Occipital lobe (tissue), 1 donor: ENCODE measurements at regions not wholly inside any gene's neighbourhood (a gene's known extent, or its start where the extent isn't known, plus 50 kb on each side); places are given as distances from the start of the nearest gene placed in this dataset.

Source experiments
- DNase-seq: peaks from one replicate; lab custom pipeline; 2025; lab: John Stamatoyannopoulos, UW

DNA sequence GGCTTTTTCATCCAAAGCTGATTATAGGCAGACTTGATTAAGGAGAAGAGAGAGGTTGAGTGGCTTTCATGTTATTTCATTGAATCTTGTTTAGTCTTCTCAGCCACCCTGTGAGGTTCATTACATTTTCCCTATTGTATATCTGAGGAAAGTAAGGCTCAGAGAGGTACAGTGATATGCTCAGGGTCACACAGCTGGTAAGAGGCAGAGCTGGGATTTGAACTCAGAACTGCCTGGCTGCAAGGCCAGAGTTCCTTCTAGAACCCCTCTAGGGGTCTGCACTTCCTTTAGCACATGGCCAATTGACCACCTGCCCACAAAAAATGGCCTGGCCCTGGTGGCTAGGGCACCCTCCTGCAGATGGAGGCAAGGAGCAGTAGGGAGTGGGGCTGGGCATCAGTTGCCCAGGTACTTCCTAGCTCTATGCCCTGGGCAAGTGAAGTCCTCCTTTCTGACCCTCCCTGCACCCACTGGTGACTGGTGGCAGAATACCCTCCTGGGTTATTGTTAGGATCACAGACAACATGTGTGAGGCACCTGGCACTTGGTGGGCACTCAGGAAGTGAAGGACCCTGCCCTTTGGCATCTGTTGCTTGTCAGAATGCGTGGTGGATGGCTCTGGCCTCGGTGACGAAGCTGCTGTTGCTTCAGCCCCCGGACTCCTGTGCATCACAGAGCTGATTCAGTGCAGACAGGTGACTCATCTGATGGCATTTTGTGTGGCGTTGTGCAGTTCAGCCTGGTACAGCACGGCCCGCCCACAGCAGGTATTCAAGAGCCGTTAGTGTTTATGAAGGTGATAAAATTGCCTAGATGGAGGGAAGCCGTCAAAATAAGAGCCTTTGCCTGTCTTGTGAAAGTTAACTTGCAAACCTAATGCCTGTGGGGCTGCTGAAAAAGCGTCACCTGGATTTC lies 115.8 kb downstream of the SLC25A47 start:
- peak; percentile 58 for DNase-seq

DNA sequence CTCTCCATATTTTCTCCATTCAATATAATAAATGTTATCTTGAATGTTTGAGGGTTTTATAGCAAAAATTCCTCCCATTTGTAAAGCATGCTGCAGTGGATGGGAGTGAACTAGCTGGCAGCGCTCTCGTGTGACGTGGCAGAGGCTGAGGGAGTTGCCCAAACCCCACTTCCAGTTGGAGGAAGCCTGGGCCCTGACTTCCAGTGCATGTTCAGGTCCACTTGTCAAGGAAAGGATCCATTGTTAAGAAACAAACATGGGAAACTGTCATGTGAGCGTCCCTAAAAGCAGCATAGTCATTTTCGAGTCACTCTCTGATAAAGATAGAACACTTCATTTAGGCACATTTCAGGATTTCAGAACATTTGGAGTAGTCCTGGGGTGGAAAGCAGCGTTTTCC lies 116.6 kb downstream of the SLC25A47 start:
- no peak for DNase-seq

- DNase-seq, result peak; percentile 68
Measured at GRCh38 chr14:100440207-100440631, 117.1 kb downstream of the SLC25A47 start.

- DNase-seq, result no peak
Measured at GRCh38 chr14:100440758-100441203, 117.6 kb downstream of the SLC25A47 start.

- DNase-seq, result no peak
Measured at GRCh38 chr14:100441271-100441947, 118.3 kb downstream of the SLC25A47 start.

DNA sequence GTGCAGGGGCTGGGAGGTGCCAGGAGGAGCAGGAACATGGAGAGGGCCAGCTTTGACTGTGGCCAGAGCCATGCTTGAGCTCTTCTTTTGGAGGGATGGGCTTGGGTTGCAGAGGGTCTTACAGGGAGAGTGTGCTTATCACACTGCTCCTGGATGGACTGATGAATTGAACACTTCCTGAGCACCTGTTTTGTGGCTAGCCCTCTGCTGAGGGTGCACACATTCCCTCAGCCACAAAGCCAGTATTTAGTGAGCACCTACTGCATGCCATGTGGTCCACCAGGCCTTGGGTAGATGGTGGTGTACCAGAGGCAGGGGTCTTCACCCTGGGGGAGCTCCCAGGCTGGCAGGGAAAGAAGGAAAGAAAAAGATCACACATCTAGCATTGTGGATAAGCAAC lies 118.9 kb downstream of the SLC25A47 start:
- no peak for DNase-seq

DNA sequence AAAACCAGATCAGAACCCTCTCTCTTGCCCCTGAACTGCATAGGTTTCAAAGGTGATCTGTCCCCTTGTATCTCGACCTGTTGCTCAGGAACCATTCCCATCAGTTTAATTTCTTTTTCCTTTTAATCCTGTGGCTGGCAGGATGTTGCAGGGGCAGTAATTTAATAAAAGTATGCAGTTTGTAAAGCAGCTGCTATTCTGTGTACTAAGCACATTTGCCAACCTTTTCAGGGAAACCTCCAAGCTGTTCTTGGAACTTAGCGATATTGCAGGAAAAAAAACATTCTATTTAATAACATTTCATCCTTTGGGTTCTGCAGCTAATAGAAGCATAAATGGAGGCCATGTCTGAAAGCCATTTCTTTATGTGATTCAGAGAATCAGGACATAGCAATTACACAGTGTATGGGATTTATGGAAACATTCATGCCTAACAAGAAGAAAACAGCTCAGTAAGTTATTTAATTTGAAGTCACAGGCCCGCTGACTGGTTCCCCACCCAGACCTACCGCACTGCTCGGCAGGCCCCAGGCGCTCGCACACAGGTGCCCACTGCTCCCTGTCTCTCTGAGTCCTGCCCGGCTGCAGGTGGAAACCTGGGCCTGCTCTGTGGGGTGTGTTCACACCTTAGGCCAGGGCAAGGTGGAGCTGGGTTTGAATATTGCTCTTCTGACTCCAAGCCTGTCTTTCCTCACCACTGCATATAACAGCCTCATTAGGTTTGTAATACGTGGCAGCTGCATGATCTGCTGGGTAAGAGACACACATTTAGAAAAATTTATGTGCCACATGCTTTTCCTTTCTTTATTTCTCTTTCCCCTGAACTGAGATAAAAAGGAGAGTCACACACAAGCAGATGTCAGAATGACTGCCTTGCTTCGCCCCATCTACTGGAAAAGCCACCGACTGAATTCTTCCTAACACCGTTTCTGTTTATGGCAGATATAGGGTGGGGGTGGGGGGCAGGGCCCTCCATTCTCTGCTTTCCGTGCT lies 119.7 kb downstream of the SLC25A47 start:
- no peak for DNase-seq

GRCh38 chr14:100443603-100444002 lies 120.5 kb downstream of the SLC25A47 start:
- no peak for DNase-seq

DNA sequence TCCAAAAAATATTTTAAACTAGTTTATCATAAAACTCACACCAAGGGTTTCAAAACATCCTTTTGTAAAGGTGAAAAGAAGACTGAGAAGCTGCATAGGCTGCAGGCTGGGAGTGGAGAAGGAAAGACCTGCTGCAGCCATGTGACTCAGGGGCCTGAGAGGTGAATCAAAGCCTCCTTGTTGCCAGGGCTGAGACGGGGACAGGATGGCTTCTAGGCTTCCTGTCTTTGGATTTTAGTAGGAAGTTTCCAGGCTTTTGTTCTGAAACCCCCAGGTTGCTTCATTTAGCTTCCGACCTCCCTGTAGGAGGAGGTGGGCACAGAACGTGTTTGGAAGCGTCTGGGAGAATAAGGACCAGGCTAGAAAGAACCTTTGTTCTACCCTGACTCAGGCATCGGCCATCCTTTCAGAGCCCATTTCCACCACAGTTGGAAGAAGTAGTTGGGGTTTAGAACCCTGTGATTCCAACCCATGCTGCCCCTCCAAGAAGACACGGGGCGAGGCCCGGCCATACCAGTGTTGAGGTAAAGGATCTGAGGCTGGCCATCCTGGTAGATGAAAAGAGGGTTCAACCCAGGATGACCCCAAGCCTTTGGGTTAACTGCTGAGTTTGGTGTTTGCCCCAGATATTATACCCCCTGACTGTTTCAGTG lies 122.4 kb downstream of the SLC25A47 start:
- no peak for DNase-seq

DNA sequence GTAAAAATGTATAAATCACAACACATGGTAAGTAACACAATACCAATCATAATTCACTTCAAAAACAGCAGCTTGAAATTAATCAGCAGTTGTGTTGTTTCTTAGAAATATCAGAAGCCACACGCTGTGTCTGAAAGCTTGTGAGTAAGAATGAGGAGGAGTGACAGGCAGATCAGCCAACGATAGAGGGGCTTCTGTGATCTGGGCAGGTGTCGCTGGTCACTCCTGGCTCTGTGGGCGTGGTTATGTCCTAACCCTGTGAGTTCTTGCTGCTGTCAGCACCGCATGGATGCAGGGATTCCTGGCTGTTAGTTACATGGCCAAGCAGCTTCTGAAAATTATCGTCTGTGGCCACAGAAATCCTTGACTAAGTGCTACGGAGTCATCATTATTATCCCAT lies 123.4 kb downstream of the SLC25A47 start:
- no peak for DNase-seq

DNA sequence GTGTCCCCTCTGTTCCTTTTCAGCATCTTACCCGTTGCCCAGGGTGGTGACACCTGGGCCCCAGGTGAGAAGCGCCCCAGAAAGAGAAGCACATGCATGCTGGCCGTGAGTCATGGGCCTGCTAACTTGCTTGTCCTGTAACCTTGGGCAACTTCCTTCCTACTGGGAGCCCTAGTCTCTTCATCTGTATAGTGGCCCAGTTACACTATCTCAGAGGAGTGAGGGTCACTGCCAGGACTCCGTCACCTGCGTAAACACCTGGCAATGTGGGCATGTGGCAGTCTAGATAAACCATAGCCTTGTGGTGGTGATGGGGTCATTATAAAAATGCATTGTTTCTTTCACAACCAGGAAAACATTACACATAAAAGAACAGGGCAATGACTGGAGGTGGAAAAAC lies 125.2 kb downstream of the SLC25A47 start:
- no peak for DNase-seq

GRCh38 chr14:100449225-100449987 lies 126.3 kb downstream of the SLC25A47 start:
- no peak for DNase-seq

DNA sequence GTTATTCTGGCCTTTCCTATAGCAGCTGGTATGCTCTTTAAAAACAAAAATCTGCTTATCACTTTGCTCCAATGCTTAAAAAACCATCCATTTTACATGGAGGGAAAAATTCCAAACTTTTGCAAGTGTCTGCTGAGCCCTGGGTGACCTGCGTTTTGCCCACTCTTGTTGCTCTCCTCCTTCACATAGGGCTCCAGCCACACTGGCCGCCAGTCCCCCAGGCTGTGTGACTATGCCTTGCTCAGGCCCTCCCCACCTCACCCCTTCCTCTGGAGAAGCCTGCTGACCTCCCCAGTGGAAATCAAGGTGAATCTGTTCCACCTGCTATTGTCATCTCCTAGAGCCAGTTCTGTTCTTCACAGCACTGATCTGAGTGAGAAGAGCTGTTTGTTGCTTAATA lies 126.9 kb downstream of the SLC25A47 start:
- DNase-seq, result no peak

- no peak for DNase-seq
Measured at GRCh38 chr14:100450736-100451135, 127.6 kb downstream of the SLC25A47 start.

GRCh38 chr14:100451264-100451663 lies 128.1 kb downstream of the SLC25A47 start:
- DNase-seq, result no peak

DNA sequence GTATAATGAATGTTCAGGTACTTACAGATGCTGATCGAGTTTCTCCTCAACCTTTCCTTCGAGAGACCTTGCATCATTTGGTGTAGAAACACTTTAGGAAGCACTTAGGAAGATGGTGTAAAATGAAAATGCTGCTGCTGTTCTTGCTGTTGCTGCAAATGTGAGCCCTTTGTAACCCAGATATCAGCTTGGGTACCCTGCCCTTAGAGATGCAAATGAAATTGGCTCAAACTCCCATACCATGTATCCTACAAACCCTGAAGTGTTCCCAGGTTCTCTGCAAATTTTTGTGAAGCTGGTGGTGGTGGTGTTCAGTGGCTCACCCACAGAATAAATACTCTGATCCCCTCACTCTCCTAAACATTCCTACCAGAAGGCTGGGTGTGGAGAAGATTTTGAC lies 130.8 kb downstream of the SLC25A47 start:
- DNase-seq, result no peak

- DNase-seq, result no peak
Measured at GRCh38 chr14:100454437-100454836, 131.3 kb downstream of the SLC25A47 start.

- DNase-seq, result no peak
Measured at GRCh38 chr14:100463937-100464336, 123.3 kb downstream of the BEGAIN start.

DNA sequence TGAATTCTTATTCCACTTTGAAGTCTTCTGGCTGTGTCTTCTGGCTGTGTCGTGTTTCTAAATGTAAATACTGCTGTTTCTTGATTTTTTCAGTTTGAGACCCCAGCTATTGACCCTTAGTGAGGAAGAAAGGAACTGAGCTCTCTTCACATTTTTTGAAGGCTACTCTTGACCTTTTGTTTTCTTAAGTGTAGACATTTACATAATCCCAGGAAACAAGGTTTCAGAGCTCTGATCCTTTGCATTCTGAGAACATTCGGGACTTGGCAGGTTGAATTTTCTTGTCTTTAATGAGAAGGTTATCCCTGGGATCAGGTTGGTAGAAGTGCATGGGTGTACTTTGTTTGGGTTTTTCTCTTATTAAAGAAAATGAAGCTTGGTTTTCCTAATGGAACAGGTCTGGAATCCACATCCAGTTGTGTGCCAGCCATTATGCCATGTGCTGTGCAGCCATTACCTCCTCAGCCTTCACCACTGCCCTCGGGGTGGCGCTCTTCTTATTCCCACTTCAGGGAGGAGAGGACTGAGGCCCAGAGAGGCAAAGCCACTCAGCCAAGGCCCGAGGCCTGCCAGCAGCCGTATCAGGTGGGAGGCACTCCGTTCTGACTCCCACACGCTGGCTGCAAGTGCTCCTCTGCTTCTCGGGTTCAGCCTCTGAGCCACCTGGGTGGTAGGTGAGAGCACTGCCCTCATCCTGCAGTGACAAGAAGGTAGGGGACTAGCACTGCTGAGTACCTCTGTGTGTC lies 120.9 kb downstream of the BEGAIN start:
- DNase-seq, result no peak
